ENCODE measurements at regions not wholly inside any gene's neighbourhood (a gene's known extent, or its start where the extent isn't known, plus 50 kb on each side); places are given as distances from the start of the nearest gene placed in this dataset.

GRCh38 chr10:121091961-121092719, 241.0 kb downstream of the WDR11 start:
- no peak for DNase-seq (ENCODE audit: low read depth)
- no peak overlapping the region for H3K4me3 ChIP-seq (replicated peaks; ENCODE audit: low read depth, low read length)
- TF ChIP-seq CTCF (IDR thresholded peaks at IDR 0.05; ENCODE audit: low read length, missing control alignments), result no peak

- no peak for DNase-seq (ENCODE audit: low read depth)
- H3K4me3 ChIP-seq (replicated peaks; ENCODE audit: low read depth, low read length), result no peak overlapping the region
- no peak for TF ChIP-seq CTCF (IDR thresholded peaks at IDR 0.05; ENCODE audit: low read length, missing control alignments)
Observed at GRCh38 chr10:121092720-121093095, 241.5 kb downstream of the WDR11 start.

GRCh38 chr10:121096617-121097431, 245.7 kb downstream of the WDR11 start:
- no peak for TF ChIP-seq CTCF (IDR thresholded peaks at IDR 0.05; ENCODE audit: low read length, missing control alignments)
- DNase-seq (ENCODE audit: low read depth), result peak; percentile 38
- H3K4me3 ChIP-seq (replicated peaks; ENCODE audit: low read depth, low read length), result no peak overlapping the region

GRCh38 chr10:121098211-121098610, 247.0 kb downstream of the WDR11 start:
- no peak for TF ChIP-seq CTCF (IDR thresholded peaks at IDR 0.05; ENCODE audit: low read length, missing control alignments)
- no peak overlapping the region for H3K4me3 ChIP-seq (replicated peaks; ENCODE audit: low read depth, low read length)
- DNase-seq (ENCODE audit: low read depth), result no peak

GRCh38 chr10:121098751-121099150, 247.6 kb downstream of the WDR11 start:
- H3K4me3 ChIP-seq (replicated peaks; ENCODE audit: low read depth, low read length), result no peak overlapping the region
- DNase-seq (ENCODE audit: low read depth), result no peak
- no peak for TF ChIP-seq CTCF (IDR thresholded peaks at IDR 0.05; ENCODE audit: low read length, missing control alignments)

GRCh38 chr10:121099181-121099580, 248.0 kb downstream of the WDR11 start:
- DNase-seq (ENCODE audit: low read depth), result no peak
- no peak overlapping the region for H3K4me3 ChIP-seq (replicated peaks; ENCODE audit: low read depth, low read length)
- no peak for TF ChIP-seq CTCF (IDR thresholded peaks at IDR 0.05; ENCODE audit: low read length, missing control alignments)
